ENCODE measurements at regions not wholly inside any gene's neighbourhood (a gene's known extent, or its start where the extent isn't known, plus 50 kb on each side); places are given as distances from the start of the nearest gene placed in this dataset.

DNA sequence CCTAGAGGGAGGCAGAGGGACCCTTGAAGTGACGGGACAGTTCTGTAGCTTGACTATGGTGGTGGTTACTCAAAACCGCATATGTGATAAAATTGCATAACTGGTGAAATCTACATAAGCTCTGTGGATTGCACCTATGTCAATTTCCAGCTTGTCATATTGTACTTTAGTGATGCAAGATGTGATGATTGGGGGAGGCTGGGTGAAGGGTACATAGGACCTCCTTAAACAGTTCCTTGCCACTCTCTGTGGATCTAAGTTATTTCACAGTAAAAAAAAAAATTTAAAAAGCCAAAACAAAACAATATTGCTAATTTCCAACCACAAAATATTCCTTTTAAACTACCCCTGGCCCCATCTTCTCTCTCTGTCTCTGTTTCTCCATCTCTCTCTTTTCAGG, 472.6 kb upstream of the SULF2 start:
- H3K9me3 ChIP-seq (ENCODE audit: low read depth, low read length): no peaks in the 10 kb centered on the region
- H3K4me3 ChIP-seq (ENCODE audit: low read length): no peak overlapping the region
- no peaks in the 10 kb centered on the region for H3K4me1 ChIP-seq (ENCODE audit: insufficient read depth, low read length)
- no peaks in the 10 kb centered on the region for H3K27me3 ChIP-seq (ENCODE audit: insufficient read depth, low read length)

DNA sequence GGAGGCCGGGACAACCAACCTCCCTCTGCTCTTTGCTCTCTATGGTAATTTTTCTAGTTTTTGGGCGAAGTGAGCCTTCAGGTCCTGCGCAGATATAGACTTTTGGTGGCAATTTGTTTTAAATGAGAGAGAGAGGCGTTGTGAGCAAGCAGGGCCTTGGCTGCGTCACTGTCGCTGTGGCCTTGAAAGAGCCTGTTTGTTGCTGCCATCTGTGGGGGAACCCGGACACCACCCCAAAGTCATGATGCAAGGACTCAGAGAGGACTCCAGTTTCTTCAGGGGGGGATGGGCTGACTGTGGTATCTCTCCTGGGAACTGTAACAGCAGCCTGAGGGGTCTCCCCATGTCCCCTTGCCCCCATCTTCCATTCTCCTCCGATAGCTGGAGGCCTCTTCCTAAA, 462.7 kb upstream of the SULF2 start:
- H3K9me3 ChIP-seq (ENCODE audit: low read depth, low read length): no peaks in the 10 kb centered on the region
- no peaks in the 10 kb centered on the region for H3K27me3 ChIP-seq (ENCODE audit: insufficient read depth, low read length)
- no peaks in the 10 kb centered on the region for H3K4me1 ChIP-seq (ENCODE audit: insufficient read depth, low read length)
- H3K4me3 ChIP-seq (ENCODE audit: low read length): no peak overlapping the region

DNA sequence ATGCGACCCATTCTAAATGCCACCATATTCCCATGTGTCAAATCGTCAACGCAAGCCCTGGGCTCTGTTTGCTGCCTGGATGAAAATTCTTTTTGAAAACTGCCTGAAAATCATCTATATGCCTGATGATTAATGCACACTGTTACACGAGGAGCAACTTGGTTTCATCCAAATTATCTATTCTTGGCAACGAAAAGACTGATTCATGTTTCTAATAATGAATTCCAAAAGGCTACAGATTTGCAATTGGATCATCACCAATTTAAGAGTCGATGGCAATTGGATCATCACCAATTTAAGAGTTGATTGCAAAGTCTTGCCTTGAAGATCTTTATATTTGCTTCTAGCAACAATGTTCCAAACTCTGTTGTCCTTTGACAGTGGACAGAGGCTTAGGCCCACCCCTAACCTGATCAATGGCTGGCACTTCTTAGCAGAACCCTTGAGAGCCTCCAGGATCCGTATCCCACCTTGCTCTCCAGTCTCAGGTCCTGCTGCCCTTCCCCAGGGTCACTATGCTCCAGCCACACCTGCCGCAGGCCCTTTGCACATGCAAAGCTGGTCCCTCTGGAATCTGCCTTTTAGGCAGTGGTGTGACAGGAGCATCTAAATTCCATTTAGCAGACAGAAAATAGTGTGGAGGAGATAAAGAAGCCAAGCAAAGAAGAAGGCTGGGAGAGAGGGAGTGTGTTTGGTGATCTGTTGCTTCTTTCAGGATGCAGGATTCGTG, 460.9 kb upstream of the SULF2 start:
- Histone ChIP-seq H3K4me3 (ENCODE audit: low read length) (no peak overlapping the region), H3K4me1 (ENCODE audit: insufficient read depth, low read length) (no peaks in the 10 kb centered on the region), H3K27me3 (ENCODE audit: insufficient read depth, low read length) (no peaks in the 10 kb centered on the region), H3K9me3 (ENCODE audit: low read depth, low read length) (no peaks in the 10 kb centered on the region)

DNA sequence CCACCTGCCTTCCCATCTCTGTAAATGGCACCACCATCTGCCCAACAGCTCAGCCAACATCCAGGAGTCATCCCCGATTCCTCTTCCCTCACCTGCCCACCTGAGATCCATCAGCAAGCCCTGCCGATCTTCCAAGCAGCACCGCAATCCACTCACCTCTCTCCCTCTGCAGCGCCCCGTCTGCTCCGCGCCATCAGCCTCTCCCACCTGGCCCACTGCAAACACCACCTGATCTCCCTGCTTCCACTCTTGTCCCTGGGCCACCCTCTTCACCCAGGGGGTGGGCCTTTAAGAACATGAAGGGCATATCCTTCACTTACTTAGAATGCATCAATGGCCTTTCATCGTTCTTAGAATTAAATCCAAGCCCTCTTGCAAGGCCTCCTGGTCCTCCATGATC, 457.3 kb upstream of the SULF2 start:
- no peaks in the 10 kb centered on the region for H3K4me1 ChIP-seq (ENCODE audit: insufficient read depth, low read length)
- no peaks in the 10 kb centered on the region for H3K9me3 ChIP-seq (ENCODE audit: low read depth, low read length)
- no peak overlapping the region for H3K4me3 ChIP-seq (ENCODE audit: low read length)
- no peaks in the 10 kb centered on the region for H3K27me3 ChIP-seq (ENCODE audit: insufficient read depth, low read length)

DNA sequence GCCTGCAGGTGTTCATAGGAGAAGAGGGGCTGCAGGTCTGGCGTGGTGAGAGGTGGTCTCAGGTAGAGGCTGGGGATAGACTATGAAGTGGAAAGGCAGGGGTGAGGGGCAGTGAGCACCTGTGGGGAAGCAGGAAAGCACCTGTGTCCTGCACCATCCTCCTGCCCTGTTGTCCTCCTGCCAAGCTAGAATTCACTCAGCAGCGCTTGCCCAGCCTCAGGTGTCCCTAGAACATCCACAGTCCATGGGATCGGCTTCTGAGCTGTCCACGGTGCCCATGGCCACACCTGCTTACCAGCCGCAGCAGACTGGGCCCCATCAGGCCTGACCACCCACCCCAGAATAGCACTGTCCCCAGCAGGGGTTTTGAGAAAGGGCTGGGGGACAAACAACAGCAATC, 456.2 kb upstream of the SULF2 start:
- Histone ChIP-seq H3K27me3 (ENCODE audit: insufficient read depth, low read length) (no peaks in the 10 kb centered on the region), H3K4me1 (ENCODE audit: insufficient read depth, low read length) (no peaks in the 10 kb centered on the region), H3K4me3 (ENCODE audit: low read length) (no peak overlapping the region), H3K9me3 (ENCODE audit: low read depth, low read length) (no peaks in the 10 kb centered on the region)

DNA sequence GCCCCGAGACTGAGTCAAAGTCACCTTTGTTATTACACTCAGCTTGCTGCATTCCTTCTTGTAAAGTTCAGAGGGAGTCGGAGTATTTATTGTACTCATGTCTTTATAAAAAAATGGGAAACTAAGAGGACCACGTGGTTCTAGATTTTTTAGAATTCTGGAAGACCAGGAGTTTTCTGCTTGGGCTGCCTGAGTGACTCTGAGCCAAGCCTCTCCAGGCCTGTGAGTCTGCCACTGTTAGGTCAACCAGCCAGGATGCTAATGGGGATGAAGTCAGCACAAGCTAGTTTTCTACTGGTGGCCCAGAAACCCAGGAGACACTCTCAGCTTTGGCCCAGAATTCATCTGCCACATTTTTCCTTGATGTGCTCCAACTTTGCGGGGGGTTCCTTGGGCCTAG, 453.5 kb upstream of the SULF2 start:
- Histone ChIP-seq H3K27me3 (ENCODE audit: insufficient read depth, low read length) (no peaks in the 10 kb centered on the region), H3K9me3 (ENCODE audit: low read depth, low read length) (no peaks in the 10 kb centered on the region), H3K4me3 (ENCODE audit: low read length) (no peak overlapping the region), H3K4me1 (ENCODE audit: insufficient read depth, low read length) (no peaks in the 10 kb centered on the region)

DNA sequence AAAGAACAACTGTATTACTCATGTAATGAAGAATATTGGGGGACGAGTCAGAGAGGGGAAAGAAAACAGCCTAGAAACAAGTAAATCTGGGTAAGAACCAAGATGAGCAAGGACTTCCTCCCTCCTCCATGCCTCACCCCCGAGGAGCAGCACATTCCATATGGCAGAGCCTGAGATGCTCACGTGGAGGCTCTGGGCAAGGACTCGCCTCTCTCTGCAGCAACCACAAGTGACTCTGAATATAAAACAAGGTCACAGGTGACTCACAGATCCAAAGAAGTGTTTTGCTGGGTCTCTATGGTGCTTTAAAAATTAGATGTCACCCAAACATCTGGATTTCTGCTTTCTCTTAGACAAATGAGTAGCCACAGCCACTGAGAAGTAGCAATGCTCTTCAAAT, 453.0 kb upstream of the SULF2 start:
- no peaks in the 10 kb centered on the region for H3K4me1 ChIP-seq (ENCODE audit: insufficient read depth, low read length)
- no peaks in the 10 kb centered on the region for H3K9me3 ChIP-seq (ENCODE audit: low read depth, low read length)
- H3K4me3 ChIP-seq (ENCODE audit: low read length): no peak overlapping the region
- H3K27me3 ChIP-seq (ENCODE audit: insufficient read depth, low read length): no peaks in the 10 kb centered on the region

DNA sequence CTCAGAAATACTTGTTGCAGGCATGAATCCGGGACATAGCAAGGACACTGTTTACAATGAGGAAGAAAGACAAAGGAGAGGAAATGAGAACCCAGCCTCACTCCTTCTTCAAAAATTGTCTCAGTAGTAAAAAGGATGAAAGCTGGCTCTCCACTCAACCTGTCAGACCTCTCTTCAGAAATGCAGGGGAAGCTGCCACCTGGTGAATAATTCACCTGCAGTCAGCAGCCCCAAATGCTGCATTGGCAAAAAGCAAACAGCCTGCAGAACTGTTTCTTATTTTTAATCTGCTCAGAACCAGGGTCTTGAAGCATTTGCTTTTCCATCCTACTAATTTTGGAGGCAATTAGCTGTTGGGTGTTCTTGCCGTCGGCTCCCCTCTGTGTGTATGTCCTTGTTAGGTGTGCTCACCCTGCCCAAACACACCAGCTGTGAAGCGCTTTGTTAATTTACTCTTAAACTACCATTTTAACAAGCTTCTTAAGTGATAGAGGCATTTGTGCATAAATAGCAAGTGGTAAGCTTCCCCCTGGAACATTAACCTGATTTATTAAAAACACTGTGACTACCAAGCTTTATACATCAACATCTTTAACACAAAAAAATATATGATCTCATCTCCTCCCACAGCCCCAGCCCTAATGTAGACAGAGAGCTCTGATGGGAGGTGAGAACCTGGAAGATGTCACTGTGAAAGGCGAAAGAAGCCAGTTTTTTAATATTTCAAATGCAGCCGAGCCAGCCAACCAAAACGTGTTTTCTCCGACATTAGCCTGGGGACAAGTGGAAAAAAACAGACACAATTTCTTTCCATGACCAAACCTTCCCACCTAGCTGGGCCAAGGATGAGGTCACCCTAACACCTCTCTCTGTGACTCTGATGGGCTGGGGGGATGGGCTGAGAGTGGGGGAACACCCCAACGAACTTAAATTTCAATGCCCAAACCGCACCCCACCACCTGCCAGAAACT, 451.0 kb upstream of the SULF2 start:
- H3K9me3 ChIP-seq (ENCODE audit: low read depth, low read length): no peaks in the 10 kb centered on the region
- no peaks in the 10 kb centered on the region for H3K27me3 ChIP-seq (ENCODE audit: insufficient read depth, low read length)
- no peaks in the 10 kb centered on the region for H3K4me1 ChIP-seq (ENCODE audit: insufficient read depth, low read length)
- no peak overlapping the region for H3K4me3 ChIP-seq (ENCODE audit: low read length)

DNA sequence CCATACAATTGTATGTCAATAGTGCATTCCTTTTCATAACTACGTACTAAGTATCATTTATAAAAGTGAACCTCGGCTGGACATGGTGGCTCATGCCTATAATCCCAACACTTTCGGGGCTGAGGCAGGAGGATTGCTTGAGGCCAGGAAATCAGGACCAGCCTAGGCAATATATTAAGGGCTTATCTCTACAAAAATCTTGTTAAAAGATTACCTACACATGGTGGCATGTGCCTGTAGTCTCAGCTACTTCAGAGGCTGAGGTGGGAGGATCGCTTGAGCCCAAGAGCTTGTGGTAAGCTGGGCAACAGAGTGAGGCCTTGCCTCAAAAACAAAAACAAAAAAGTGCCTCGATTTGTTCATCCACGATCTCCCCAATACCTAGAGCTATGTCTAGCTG, 449.7 kb upstream of the SULF2 start:
- Histone ChIP-seq H3K4me3 (ENCODE audit: low read length) (no peak overlapping the region), H3K9me3 (ENCODE audit: low read depth, low read length) (no peaks in the 10 kb centered on the region), H3K27me3 (ENCODE audit: insufficient read depth, low read length) (no peaks in the 10 kb centered on the region), H3K4me1 (ENCODE audit: insufficient read depth, low read length) (no peaks in the 10 kb centered on the region)

DNA sequence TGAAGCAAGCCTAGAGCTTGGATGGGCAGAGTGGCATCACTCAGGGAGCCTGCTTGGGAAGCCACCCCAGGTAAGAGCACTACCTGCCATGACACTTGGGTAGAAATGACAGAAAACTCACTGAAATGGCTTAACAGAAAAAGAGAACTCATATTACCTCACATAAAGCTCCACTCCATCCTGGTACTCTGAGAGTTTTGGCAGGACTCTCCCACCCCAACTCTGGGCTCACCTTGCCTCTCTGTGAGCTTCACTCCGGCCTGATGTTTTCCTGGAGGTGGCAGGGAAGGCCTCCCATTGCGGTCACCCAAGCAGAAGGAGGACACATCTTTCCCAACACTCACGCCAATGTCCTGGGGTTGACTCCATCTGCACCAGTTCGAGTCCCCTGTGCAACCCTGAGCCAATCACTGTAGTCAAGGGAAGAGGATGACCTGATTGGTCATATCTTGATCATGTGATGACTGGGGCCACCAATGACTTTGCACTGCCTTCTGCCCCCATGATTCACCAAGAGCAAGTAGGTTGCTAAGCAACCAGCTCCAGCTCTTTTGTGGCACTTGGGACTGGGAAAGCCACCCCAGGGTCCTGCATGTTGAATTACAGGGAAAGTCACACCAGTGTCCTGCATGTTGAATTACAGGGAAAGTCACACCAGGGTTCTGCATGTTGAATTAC, 446.1 kb upstream of the SULF2 start:
- no peaks in the 10 kb centered on the region for H3K9me3 ChIP-seq (ENCODE audit: low read depth, low read length)
- no peaks in the 10 kb centered on the region for H3K27me3 ChIP-seq (ENCODE audit: insufficient read depth, low read length)
- H3K4me3 ChIP-seq (ENCODE audit: low read length): no peak overlapping the region
- H3K4me1 ChIP-seq (ENCODE audit: insufficient read depth, low read length): no peaks in the 10 kb centered on the region

DNA sequence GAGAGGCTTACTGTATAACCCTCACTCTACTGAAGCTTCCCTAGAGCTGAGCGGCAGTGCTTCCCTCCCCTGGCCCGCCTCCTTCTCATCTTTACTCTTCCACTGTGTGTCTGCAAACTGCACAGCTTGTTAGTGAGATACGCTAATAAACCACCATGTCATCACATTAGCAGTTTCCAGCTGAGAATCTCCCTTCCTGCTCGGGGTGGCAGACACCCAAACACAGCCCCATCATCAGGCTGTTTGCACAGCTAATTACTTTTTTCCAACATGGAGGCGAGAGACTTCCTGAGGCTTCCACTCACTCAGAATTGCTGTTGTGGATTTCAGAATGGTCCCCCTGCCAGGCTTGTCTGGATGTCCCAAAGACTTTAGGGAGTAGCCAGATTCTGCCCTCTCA, 444.9 kb upstream of the SULF2 start:
- H3K4me3 ChIP-seq (ENCODE audit: low read length): no peak overlapping the region
- H3K27me3 ChIP-seq (ENCODE audit: insufficient read depth, low read length): no peaks in the 10 kb centered on the region
- H3K4me1 ChIP-seq (ENCODE audit: insufficient read depth, low read length): no peaks in the 10 kb centered on the region
- H3K9me3 ChIP-seq (ENCODE audit: low read depth, low read length): no peaks in the 10 kb centered on the region

DNA sequence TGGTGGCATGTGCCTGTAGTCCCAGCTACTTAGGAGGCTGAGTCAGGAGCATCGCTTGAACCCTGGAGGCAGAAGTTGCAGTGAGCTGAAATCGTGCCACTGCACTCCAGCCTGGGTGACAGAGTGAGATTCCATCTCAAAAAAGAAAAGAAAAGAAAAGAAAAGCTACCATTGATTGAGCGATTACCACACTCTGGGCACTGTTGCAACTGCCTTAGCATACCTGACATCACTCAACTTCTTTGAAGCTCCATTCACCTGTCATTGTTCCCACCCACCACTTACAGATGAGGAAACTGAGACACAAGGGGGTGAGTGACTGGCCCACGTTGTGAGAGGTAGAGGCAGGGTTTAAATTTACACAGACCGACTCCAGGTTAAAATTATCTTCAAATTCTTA, 442.1 kb upstream of the SULF2 start:
- Histone ChIP-seq H3K4me3 (ENCODE audit: low read length) (no peak overlapping the region), H3K27me3 (ENCODE audit: insufficient read depth, low read length) (no peaks in the 10 kb centered on the region), H3K9me3 (ENCODE audit: low read depth, low read length) (no peaks in the 10 kb centered on the region), H3K4me1 (ENCODE audit: insufficient read depth, low read length) (no peaks in the 10 kb centered on the region)

DNA sequence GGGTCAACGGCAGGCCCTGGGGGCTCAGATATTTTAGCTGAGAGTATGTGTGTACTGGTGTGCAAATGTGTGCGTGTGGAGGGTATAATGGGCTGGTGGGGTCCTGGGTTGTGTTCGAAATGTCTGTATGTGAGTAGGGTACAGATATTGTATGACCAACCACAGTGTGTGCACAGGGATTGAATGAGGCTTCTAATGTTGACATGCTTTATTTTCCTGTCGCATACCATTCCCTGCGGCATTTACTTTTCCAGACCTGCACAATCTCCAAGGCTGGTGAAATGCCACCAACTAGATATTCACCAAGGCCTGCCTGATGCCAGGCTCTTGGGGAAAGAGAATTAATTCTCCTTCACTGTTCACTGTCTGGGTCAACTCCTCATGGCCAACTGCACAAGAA, 441.4 kb upstream of the SULF2 start:
- H3K4me1 ChIP-seq (ENCODE audit: insufficient read depth, low read length): no peaks in the 10 kb centered on the region
- no peak overlapping the region for H3K4me3 ChIP-seq (ENCODE audit: low read length)
- no peaks in the 10 kb centered on the region for H3K27me3 ChIP-seq (ENCODE audit: insufficient read depth, low read length)
- H3K9me3 ChIP-seq (ENCODE audit: low read depth, low read length): no peaks in the 10 kb centered on the region

DNA sequence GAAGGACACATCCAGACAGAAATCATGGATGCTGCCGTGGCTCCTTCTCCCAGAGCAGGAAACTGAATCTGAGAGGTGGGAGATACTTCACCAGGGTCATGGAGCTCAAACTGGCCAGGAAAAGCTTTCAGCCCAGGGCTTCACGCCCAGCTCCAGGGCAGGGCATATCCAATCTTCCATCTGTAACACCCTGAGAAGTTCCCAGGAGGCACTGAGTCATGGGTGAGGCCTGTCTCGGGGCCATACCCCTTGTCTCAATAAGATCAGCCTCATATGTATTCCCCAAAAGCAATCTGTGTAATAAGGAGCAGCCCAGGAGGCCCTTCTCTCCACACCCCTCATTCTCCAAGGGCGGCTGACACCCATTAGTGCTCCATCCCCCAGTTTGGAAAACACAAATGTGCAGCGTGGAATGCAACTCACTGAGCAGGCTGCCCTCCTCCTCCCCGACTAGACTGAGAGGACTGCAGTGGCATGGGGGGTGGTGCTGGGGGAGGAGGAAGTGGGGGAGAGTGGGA, 439.3 kb upstream of the SULF2 start:
- Histone ChIP-seq H3K4me3 (ENCODE audit: low read length) (no peak overlapping the region), H3K9me3 (ENCODE audit: low read depth, low read length) (no peaks in the 10 kb centered on the region), H3K4me1 (ENCODE audit: insufficient read depth, low read length) (no peaks in the 10 kb centered on the region), H3K27me3 (ENCODE audit: insufficient read depth, low read length) (no peaks in the 10 kb centered on the region)

DNA sequence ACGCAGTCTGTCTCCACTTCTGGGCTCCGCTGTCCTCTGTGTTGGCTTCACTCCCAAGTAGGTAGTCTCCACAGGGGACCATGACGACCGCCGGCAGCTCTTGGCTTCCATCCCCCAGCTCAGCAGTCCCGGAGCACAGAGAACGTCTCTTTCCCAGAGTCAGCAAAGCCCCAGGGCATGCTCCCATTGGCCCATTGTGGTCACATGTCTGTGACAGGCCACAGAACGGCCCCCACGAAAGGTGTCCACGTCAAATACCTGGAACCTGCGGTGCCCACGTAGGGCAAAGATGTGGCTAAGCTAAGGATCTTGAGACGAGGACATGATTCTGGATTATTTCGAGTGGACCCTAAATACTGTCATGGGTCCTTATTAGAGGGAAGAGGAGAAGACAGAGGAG, 438.4 kb upstream of the SULF2 start:
- H3K4me3 ChIP-seq (ENCODE audit: low read length): no peak overlapping the region
- H3K9me3 ChIP-seq (ENCODE audit: low read depth, low read length): no peaks in the 10 kb centered on the region
- H3K4me1 ChIP-seq (ENCODE audit: insufficient read depth, low read length): no peaks in the 10 kb centered on the region
- no peaks in the 10 kb centered on the region for H3K27me3 ChIP-seq (ENCODE audit: insufficient read depth, low read length)
